Glomerular visceral epithelial cell (primary cell): ENCODE measurements at regions not wholly inside any gene's neighbourhood (a gene's known extent, or its start where the extent isn't known, plus 50 kb on each side); places are given as distances from the start of the nearest gene placed in this dataset.

Source experiments
- DNase-seq: peaks from one replicate; pipeline ENCODE4 v3.0.0-alpha.2; 2016; ENCODE audit errors: extremely low spot score

GRCh38 chr11:29352273-29352795 lies 664.5 kb downstream of the KCNA4 start:
- no peak for DNase-seq

DNA sequence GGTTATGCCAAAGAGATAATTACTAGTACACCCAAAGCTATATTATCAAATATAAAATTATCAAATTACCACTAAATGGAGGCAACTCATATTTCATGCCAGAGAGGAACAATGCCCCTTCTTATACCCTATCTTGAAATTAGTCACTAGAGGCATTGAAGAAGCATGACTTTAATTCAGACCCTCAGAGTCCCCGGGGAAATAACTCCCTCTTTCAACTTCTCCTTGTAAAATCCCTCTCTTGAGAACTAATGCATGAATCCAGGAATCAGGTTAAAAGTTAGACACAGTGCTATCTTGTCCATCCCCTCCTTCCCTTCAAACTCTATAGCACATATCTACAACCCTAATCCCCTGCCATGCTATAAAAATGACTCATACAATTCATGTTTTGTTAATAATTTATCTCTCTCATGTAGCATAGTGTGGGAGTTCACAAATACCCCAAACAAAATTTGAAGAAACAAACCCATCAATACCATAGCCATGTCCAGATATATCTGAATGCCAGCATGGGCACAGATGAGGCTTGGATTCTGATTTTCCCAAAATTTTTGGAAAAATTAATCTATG lies 665.4 kb downstream of the KCNA4 start:
- no peak for DNase-seq

GRCh38 chr11:29343465-29344333 lies 673.1 kb downstream of the KCNA4 start:
- peak; percentile 55 for DNase-seq

DNA sequence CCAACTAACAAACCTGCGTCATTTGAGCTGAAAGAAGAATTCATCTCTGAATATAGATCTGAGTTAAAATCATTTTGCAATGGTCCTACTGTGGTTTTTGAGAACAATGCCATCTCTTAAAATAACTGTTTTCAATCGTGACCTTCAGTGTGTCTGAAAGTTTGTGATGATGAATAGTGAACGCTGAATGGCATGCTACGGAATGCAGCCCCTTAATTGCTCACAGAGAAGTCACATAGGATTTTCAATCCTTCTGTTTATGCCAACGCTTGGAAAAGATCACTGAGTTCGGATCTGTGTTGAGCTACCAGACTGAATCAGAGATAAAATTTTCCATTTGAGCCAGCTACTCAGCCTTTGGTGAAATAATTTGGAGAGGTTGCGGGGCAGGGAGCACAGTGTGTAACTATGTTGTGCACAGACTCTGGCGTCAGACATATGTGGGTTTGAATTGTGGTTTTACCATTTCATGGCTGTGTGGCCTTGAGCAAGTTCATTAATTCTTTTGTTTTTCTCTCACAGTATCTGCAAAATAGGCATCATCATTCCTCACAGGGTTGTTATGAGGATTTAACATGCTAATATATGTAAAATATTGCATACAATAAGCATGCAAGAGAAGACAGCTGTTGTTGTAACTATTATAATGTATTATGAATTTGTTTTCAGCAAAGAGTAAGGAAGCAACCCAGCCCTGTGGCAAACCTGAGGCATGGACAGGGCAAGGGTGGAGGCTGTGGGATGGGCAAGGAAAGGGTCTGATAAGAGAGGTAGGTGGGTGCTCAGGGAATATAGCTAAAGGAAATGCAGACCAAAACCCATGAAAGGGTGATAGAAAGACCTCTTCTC lies 679.9 kb downstream of the KCNA4 start:
- no peak for DNase-seq

- no peak for DNase-seq
Observed at GRCh38 chr11:29334776-29335130, 682.1 kb downstream of the KCNA4 start.

DNA sequence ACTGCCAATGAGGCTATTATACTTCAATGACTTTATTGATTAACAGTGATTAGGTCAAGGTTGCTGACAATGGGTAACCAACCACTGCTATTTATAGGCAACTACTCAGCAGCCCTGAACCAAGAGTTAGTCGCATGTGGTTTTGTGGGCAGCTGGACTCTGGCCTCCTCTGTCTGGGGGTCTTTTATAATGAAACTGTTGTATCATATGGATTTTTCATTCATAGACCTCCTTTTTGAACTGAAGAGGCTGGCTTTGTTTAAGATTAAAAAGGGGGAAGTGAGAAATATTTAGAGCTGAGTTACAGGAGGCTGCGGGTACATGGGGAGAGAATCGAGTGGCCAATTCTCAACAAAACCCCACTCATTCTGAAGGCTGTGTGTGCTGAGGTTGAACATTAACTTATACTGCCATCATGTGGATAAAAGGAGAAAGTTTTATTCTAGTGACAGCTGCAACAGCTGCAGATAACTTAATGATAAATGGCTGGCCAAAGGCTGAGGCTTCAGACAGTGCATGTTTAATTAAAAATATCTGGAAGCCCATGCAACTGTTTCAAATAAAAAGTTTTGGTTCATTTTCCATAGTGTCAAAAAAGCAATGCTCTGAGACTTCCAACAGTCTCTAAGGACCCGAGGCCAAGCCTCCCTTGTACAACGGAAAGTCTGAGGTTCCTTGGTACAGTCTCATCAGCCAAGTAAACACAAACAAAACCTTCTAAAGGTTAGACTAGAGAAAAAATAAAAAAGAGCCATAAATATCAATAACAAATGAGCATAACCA lies 682.6 kb downstream of the KCNA4 start:
- peak; percentile 73 for DNase-seq

- DNase-seq: no peak
Observed at GRCh38 chr11:29331451-29332010, 685.3 kb downstream of the KCNA4 start.

DNA sequence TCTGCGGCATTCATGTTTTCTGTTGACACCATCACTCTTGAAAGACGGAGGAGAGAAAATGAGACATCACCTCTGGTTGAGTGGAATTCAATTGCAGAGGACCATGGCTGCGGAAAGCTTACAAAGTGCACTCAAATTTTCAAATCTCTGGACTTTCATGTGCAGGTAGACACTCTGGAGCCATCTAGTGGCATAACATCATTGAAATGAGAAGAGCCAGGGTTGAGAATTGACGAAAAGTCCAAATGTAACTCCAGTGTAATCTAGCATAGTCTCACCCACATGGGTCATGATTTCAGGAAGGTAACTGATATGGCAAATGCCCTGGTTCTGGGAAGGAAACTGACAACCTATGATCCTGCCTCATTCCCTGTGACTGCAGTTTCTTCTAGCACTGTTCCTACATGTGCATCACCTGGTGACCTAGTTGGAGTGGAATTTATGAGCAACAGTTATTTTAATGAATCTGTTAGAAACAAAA lies 687.8 kb downstream of the KCNA4 start:
- DNase-seq: peak; percentile 68

GRCh38 chr11:29327891-29328290 lies 688.9 kb downstream of the KCNA4 start:
- DNase-seq: no peak

GRCh38 chr11:29326757-29327156 lies 690.1 kb downstream of the KCNA4 start:
- no peak for DNase-seq

- no peak for DNase-seq
Observed at GRCh38 chr11:29324328-29324727, 692.5 kb downstream of the KCNA4 start.

DNA sequence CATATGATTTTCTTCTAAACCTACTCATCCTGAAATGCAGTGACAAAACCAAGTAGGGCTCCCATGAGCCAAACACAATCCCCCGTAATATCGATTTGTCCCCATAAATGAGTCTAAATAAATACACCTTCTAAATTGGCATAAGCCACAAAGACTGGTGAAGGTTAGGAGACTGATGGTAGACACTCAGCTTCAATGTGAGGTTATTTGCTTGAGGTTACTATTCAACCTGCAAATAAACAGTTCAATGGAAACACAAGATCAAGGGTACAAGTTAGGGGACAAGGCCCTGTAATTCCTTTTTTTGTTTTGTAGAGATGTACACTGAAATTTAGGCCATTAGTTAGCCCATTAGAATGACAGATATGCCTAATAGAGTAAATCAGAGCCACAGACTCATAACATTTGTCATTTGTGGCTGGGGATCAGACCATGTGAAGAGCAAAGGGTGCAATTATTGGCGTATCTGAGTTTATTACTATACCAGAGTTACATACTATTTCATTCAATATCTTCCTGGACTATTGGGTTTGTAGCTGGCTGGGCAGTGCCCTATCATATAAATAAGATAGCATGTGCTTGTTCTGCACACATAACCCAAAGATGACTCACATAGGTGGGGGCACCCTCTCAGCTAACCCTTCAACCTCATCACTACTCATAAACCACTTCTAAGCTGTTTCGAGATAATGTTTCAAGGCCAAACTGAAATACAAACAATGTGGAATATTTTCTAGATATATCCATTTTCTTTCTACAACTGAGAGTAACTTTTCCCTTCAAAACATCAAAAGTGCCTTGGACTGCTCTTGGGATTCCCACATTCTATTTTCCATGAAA lies 695.3 kb downstream of the KCNA4 start:
- peak; percentile 78 for DNase-seq

DNA sequence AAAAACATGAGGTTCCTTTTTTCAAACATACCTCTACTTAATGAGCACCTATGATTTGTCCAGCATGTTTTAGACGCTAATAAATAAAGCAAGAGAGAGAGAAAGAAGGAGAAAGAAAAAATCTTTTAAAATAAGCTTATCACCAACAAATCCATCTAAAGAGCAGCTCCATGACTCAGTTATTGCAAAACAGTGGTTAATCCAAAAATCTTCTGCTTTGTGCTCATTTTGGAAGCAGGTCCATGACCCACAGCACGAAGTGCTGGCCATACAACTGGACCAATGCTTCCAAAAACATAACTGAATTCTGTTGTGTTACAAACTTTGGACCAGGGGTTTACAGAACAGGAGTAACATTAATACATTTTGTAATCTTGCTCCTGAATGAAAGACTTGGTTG lies 696.6 kb downstream of the KCNA4 start:
- no peak for DNase-seq

DNA sequence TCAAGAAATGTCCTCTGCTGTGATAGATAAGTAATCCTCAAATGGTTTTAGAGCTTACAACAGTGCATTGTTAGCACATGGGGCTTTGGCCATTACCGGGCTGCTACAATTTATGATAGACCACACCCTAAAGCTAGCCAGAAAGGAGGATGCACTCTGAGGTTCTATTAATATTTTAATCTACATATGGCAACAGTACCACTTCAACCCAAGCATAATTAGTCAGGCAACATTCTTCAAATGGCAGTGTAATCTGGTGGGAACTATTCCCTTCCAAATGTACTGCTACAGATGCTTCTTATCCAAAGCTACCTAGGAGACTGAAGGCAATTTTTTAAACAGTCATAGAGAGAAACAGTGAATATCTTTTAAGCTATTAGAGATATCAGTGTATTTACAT lies 697.6 kb downstream of the KCNA4 start:
- no peak for DNase-seq

DNA sequence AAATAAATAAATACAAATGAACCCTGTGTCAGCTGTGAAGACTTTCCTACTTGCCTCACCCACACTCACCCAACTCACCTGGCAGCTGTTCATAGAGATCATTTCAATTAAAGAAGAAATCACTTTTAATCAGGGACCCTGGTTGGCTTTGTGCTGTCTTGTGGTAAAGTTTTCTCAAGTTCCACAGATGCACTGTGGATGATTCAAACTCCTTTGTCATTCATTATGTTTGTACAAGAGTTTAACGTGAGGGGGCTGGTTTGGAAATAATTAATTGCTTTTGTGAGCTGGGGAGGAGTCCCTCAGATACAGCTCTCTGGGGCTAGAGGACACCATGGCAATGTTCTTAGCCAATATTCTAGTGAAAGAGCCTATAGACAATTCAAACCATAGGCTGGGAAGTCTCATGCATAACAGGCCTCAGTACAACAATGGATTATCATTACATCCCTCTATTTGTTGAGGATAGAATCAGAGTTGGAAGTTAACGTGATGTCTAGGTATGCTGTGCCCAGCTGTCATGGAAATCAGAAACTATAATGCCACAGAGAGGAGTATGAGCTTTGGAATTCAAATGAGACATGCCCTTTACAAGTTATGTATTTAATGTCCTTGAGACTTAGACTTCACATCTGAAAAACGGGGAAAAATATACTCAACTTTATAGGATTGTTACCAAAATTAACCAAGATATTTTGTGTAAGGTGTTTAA lies 698.5 kb downstream of the KCNA4 start:
- DNase-seq: peak; percentile 78

DNA sequence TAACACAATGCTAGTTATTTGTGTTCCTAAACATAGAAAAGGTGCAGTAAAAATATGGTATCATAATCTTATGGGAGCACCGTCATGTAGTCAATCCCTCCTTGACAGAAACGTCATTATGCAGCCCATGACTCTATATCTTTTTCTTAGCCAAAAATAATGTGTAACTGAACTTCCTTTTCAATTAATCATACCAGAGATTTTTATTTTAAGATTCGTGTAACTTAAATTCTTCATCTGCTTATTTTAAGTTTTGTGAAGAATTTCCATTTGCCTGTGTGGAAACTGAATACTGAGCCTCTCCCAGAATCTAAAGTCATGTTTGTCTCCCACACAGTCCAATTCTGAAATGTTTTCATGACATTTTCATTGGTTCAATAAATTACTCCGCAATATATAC lies 699.1 kb downstream of the KCNA4 start:
- no peak for DNase-seq

DNA sequence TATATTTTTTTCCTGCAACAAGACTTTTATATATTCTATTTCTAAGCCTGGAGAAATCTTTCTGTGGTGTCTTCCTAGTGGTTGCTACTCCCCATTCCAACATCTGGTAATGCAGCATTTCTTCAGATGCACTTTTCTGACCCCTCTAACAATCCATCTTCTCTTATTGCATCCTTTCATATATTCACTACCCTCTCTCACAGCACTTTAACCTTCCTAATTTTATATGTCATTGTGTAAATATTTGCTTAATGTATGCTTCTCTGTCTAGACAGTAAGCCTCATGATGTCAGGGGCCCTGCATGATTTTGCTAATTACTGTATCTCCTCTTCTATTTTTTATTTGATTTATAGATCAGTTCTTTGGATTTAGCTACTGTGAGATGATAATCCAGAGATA lies 701.6 kb downstream of the KCNA4 start:
- no peak for DNase-seq

DNA sequence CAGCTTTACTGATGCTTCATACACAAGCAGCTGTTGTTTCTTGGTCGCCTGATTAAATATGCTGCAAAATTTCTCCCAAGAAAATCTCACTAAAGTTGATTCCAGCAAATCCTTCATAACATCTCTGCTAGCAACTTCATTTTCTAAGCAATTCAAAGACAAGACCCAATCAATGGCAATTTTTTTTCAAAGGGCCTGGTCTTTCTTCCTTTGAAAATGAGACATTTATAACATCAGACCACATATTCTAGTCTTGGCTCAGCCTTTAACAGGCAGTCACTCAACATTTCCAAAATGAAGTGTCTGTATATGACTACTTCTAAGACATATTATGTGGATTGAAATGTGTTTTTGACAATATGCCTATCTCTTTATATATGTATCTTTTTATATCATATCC lies 702.6 kb downstream of the KCNA4 start:
- DNase-seq: no peak

DNA sequence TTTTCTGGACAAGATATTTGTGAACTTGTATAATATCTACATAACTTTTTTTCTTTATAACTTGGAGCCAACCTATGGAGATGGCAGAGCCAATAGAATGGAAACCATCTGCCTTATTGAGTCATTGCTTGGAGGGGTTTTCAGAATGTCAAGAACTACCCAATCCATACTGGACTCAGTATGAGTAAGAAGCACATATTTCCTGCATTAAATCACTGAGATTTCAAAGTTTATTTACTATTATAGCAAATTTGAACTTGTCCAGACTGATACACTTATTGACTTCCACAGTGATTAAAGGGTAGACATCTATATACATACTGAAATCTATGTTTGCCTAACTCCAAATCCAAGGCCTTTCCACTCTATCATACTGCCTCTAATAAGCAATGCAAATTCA lies 704.0 kb downstream of the KCNA4 start:
- DNase-seq: peak; percentile 41
